NB4 (cell line): ENCODE measurements at regions not wholly inside any gene's neighbourhood (a gene's known extent, or its start where the extent isn't known, plus 50 kb on each side); places are given as distances from the start of the nearest gene placed in this dataset.

Experiments
- DNase-seq: peaks from one replicate; pipeline ENCODE4 v3.0.0; 2010; ENCODE audit warnings: low read depth
- H3K4me3 ChIP-seq: one replicate; pipeline ENCODE4 v1.5.1; 2011; ENCODE audit warnings: mild to moderate bottlenecking, low read depth, low read length, moderate library complexity
- MYC ChIP-seq: IDR thresholded peaks from 2 replicates; pipeline ENCODE4 v1.6.1; 2011; ENCODE audit warnings: low read depth, low read length
- POLR2A ChIP-seq: IDR thresholded peaks from 2 replicates; pipeline ENCODE4 v1.6.1; 2011; ENCODE audit warnings: mild to moderate bottlenecking; ENCODE audit not compliant: insufficient read length; ENCODE audit errors: extremely low read depth
- TF ChIP-seq, protein P1 (sequence below): IDR thresholded peaks from 2 replicates; pipeline ENCODE4 v1.6.1; 2011; ENCODE audit warnings: low read depth, low read length
- TF ChIP-seq, protein P2 (sequence below): IDR thresholded peaks from one replicate; pipeline ENCODE4 v1.5.1; 2012; ENCODE audit warnings: low read depth, low read length

DNA sequence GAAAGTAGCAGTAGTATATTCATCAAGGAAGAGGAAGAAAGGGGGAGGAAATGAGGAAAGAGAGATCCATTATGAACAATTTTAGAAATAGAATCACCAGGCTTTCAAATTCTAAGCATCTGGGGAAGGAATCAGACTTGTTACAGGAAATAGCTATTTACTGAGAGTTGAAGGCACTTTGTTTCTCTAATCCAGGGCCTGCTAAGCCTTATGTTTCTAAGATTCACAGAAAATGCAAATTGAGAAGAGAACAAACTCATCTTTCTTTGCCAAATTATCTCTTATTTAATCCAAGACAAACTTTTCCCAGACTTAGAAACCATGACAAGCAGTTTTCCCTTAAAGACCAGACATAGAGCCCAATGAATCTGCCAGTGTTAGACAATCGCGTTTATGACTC is 528.0 kb upstream of the NMUR2 start:
- no peak overlapping the region for H3K4me3 ChIP-seq
- no peak for TF ChIP-seq POLR2A
- TF ChIP-seq, protein P1, sequence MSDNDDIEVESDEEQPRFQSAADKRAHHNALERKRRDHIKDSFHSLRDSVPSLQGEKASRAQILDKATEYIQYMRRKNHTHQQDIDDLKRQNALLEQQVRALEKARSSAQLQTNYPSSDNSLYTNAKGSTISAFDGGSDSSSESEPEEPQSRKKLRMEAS = no peak
- TF ChIP-seq MYC = no peak
- TF ChIP-seq, protein P2, sequence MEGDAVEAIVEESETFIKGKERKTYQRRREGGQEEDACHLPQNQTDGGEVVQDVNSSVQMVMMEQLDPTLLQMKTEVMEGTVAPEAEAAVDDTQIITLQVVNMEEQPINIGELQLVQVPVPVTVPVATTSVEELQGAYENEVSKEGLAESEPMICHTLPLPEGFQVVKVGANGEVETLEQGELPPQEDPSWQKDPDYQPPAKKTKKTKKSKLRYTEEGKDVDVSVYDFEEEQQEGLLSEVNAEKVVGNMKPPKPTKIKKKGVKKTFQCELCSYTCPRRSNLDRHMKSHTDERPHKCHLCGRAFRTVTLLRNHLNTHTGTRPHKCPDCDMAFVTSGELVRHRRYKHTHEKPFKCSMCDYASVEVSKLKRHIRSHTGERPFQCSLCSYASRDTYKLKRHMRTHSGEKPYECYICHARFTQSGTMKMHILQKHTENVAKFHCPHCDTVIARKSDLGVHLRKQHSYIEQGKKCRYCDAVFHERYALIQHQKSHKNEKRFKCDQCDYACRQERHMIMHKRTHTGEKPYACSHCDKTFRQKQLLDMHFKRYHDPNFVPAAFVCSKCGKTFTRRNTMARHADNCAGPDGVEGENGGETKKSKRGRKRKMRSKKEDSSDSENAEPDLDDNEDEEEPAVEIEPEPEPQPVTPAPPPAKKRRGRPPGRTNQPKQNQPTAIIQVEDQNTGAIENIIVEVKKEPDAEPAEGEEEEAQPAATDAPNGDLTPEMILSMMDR = no peak
- DNase-seq = no peak

DNA sequence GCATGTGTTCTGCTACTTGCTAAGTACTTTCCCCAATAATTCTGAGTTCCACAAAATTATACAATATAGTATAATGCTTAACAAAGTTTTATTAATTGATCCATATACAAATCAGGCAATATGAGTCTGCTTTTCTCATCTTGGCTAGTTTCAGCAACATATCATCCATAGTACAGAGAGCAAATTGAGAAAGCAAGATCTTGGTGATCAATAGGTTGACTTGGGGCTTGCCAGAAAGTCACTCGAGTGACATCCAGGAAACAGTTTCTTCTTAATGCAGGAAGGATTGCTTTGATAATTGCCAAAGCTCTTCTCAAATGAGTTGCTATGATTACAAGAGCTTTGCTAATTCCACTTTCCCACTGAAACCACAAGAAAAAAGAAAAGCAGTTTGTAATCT is 533.6 kb upstream of the NMUR2 start:
- H3K4me3 ChIP-seq = no peak overlapping the region
- DNase-seq = no peak
- TF ChIP-seq, protein P2 = no peak
- TF ChIP-seq POLR2A (no peak), MYC (no peak)
- TF ChIP-seq, protein P1 = no peak

DNA sequence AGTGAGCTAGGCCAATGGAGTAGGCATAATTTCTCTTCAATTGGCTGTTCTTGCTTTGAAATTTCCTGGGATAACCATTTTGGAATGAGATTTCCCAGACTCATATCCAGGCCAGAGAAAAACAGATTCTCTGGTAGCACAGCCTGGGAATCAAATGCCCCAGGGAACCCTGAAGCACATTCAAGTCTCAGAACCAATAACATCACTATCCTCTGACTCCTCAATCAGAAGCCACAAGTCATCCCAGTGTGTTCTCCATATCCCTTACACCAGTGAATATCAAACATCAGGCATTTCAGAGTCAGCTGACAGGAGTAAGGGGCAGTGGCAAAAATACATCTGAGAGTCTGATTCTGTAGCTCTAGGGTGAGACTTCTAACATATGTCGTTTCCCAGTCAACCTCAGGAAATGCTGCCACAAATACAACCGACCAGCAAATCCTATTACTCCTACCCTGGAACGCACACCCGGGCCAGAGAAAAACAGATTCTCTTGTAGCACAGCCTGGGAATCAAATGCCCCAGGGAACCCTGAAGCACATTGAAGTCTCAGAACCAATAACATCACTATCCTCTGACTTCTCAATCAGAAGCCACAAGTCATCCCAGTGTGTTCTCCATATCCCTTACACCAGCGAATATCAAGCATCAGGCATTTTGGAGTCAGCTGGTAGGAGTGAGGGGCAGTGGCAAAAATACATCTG is 537.7 kb upstream of the NMUR2 start:
- H3K4me3 ChIP-seq = no peak overlapping the region
- TF ChIP-seq, protein P2 = no peak
- no peak for TF ChIP-seq POLR2A
- no peak for TF ChIP-seq MYC
- TF ChIP-seq, protein P1 = no peak
- no peak for DNase-seq

DNA sequence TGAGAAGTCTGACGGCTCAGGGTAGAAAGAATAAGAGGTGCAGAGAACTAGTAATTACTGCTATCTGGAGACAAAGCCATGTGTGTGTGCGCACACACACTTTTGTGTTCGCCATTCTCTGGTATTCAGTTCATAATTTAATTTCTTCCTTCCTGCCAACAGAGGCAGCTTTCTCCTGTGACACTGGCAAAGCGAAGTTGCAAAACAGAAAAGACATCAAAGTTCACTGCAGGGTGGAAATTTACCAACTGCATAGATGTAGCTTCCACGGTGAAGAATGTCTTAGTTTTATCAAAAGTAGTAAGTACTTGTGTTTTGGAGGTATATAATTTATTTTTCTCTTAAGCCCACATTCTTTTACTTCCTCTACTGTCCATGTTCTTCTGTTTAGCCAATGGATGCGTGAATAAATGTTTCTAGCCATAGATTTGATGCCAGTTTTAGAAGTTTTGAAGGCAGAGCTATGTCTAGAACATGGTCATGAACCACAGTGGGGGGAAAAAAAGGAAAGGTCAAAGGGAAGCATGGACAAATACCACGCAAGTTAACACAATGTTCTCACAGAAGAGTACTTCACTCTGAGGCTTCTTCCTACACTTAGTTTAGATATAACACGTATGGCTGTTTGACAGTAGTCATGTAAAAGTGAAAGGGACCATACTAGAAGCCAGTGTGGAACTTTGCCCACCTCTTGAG is 536.5 kb upstream of the GRIA1 start:
- no peak for TF ChIP-seq MYC
- TF ChIP-seq, protein P2 = no peak
- no peak for TF ChIP-seq POLR2A
- TF ChIP-seq, protein P1 = no peak
- no peak overlapping the region for H3K4me3 ChIP-seq
- no peak for DNase-seq

DNA sequence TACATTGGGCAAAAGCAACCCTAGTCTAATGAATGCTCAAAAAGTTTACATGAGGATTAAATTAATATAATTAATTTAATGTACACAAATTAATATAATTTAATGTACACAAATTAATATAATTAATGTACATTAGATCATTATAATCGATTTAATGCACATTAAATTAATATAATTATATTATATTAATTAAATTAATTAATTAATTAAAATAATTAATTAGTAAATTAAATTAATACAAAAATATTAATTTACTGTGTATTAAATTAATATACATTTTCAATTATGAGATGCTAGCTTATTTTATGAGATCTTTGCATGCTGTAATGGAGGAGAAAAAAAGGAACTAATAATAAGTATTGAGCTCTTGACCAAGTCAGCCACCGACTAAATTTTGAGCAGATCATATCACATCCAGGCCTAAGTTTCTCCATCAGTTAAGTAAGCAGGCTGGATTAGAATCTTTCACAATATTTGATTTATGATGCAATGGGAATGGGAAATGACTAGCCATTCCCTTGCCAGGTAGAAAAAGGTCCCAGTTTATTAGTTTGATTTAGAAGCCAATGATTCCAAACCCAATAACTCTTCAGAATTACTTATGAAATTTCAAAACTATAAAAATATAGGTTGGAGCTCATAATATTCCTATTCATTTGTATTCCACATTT is 533.4 kb upstream of the GRIA1 start:
- H3K4me3 ChIP-seq = no peak overlapping the region
- no peak for DNase-seq
- TF ChIP-seq POLR2A (no peak), MYC (no peak)
- TF ChIP-seq, protein P1 = no peak
- TF ChIP-seq, protein P2 = no peak
